Endothelial cell (in vitro differentiated cells): ENCODE measurements at regions not wholly inside any gene's neighbourhood (a gene's known extent, or its start where the extent isn't known, plus 50 kb on each side); places are given as distances from the start of the nearest gene placed in this dataset.

Experiments used
- DNase-seq: peaks from one replicate; pipeline ENCODE4 v3.0.0; 2021; ENCODE audit warnings: low spot score
- H3K27ac Mint-ChIP-seq: one replicate; pipeline ENCODE4 v1.8.0; 2021; ENCODE audit warnings: mixed read lengths, inconsistent platforms; ENCODE audit not compliant: unreplicated experiment
- H3K27me3 Mint-ChIP-seq: one replicate; pipeline ENCODE4 v1.8.0; 2021; ENCODE audit warnings: mild to moderate bottlenecking, moderate library complexity, mixed read lengths, inconsistent platforms; ENCODE audit not compliant: unreplicated experiment
- H3K36me3 Mint-ChIP-seq: one replicate; pipeline ENCODE4 v1.8.0; 2021; ENCODE audit warnings: mild to moderate bottlenecking, low read depth, mixed read lengths, inconsistent platforms; ENCODE audit not compliant: unreplicated experiment
- H3K4me1 Mint-ChIP-seq: one replicate; pipeline ENCODE4 v1.8.0; 2021; ENCODE audit warnings: mild to moderate bottlenecking, mixed read lengths, inconsistent platforms; ENCODE audit not compliant: unreplicated experiment
- H3K4me3 Mint-ChIP-seq: one replicate; pipeline ENCODE4 v1.8.0; 2021; ENCODE audit warnings: mild to moderate bottlenecking, mixed read lengths, inconsistent platforms; ENCODE audit not compliant: unreplicated experiment
- H3K9me3 Mint-ChIP-seq: one replicate; pipeline ENCODE4 v1.8.0; 2021; ENCODE audit warnings: mixed read lengths, inconsistent platforms; ENCODE audit not compliant: unreplicated experiment
- TF ChIP-seq, protein P1 (sequence below): fragments of 200-600 bp; sonication (generic); IDR thresholded peaks from one replicate; pipeline ENCODE4 v1.5.0; 2021; ENCODE audit warnings: antibody characterized with exemption; ENCODE audit not compliant: unreplicated experiment

DNA sequence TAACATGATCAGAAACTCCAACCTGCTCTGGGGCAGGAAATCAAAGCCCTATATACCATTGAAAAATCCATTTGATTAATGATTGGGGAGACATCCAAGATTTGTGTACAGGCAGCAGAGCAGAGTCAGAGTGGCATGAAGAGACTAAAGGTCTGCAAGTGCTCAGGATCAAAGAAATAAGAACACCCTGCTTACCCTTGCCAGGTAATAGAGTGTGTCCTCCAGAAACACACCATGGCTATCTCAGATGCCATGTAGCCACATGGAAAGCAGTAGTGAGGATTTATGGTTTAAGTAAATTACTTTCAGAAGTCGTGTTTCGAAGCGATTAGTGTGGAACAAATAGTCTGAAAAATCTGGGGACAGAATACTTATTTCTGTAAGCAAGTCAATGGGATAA, 592.9 kb downstream of the SUCLG1 start:
- DNase-seq: no peak
- no peak overlapping the region for H3K4me3 Mint-ChIP-seq
- no peaks in the 10 kb centered on the region for H3K4me1 Mint-ChIP-seq
- H3K27me3 Mint-ChIP-seq: no peaks in the 10 kb centered on the region
- H3K9me3 Mint-ChIP-seq: no peaks in the 10 kb centered on the region
- H3K36me3 Mint-ChIP-seq: no peaks in the 10 kb centered on the region
- H3K27ac Mint-ChIP-seq: no peak overlapping the region
- TF ChIP-seq, protein P1, sequence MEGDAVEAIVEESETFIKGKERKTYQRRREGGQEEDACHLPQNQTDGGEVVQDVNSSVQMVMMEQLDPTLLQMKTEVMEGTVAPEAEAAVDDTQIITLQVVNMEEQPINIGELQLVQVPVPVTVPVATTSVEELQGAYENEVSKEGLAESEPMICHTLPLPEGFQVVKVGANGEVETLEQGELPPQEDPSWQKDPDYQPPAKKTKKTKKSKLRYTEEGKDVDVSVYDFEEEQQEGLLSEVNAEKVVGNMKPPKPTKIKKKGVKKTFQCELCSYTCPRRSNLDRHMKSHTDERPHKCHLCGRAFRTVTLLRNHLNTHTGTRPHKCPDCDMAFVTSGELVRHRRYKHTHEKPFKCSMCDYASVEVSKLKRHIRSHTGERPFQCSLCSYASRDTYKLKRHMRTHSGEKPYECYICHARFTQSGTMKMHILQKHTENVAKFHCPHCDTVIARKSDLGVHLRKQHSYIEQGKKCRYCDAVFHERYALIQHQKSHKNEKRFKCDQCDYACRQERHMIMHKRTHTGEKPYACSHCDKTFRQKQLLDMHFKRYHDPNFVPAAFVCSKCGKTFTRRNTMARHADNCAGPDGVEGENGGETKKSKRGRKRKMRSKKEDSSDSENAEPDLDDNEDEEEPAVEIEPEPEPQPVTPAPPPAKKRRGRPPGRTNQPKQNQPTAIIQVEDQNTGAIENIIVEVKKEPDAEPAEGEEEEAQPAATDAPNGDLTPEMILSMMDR: no peak

- TF ChIP-seq, protein P1: no peak
- no peaks in the 10 kb centered on the region for H3K9me3 Mint-ChIP-seq
- H3K27me3 Mint-ChIP-seq: peaks cover 1% of the 10 kb centered on the region
- no peak overlapping the region for H3K27ac Mint-ChIP-seq
- no peak for DNase-seq
- H3K4me1 Mint-ChIP-seq: no peaks in the 10 kb centered on the region
- no peak overlapping the region for H3K4me3 Mint-ChIP-seq
- no peaks in the 10 kb centered on the region for H3K36me3 Mint-ChIP-seq
Observed at GRCh38 chr2:83862600-83862999, 596.5 kb downstream of the SUCLG1 start.

- Mint-ChIP-seq H3K4me3 (no peak overlapping the region), H3K27me3 (peaks cover 1% of the 10 kb centered on the region), H3K4me1 (no peaks in the 10 kb centered on the region), H3K36me3 (no peaks in the 10 kb centered on the region), H3K9me3 (no peaks in the 10 kb centered on the region), H3K27ac (no peak overlapping the region)
- TF ChIP-seq, protein P1: no peak
- DNase-seq: no peak
Observed at GRCh38 chr2:83860320-83860719, 598.8 kb downstream of the SUCLG1 start.

DNA sequence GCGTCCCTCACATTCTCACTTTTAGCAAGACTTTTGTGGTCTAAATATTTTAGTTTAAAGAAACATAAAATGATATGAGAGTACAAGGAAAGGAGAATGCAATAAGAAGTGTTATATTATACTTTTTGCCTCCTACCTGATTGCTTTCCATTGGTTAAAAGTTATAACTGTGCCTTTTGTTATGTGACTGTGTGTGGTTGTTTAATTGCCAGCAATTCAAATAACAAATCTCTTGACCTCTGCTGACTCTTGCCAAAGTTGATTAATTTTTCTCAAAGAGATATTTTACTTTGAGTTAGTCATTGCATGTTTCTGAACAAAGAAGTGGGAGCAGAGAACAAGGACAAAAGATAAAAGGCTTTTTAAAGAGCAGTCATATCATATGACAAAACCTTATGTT, 599.5 kb downstream of the SUCLG1 start:
- Mint-ChIP-seq H3K36me3 (no peaks in the 10 kb centered on the region), H3K27ac (no peak overlapping the region), H3K27me3 (peaks cover 1% of the 10 kb centered on the region), H3K4me3 (no peak overlapping the region), H3K4me1 (no peaks in the 10 kb centered on the region), H3K9me3 (no peaks in the 10 kb centered on the region)
- TF ChIP-seq, protein P1: no peak
- no peak for DNase-seq

DNA sequence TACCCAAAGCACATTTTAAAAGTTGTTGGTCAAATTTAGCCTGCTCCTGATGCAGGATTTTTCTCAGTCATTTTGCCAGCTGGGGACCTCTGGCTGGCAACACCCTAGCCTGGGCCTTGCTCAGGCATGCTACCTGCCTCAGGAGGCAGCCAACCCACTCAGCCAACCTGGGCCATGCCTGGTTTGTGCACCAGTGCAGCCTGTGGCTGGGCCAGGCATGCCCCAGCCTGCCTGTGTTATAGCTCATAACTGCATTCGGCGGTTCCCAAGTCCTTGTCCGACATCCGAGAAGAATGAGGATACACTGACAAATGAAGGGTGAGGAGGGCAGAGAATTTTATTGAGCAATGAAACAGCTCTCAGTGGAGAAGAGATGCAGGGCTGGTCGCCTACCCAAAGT, 608.0 kb downstream of the SUCLG1 start:
- Mint-ChIP-seq H3K9me3 (no peaks in the 10 kb centered on the region), H3K36me3 (no peaks in the 10 kb centered on the region), H3K27me3 (peaks cover 1% of the 10 kb centered on the region), H3K27ac (no peak overlapping the region), H3K4me1 (no peaks in the 10 kb centered on the region), H3K4me3 (no peak overlapping the region)
- no peak for DNase-seq
- TF ChIP-seq, protein P1: no peak
